Heart left ventricle (tissue), 16 donors: ENCODE measurements at regions not wholly inside any gene's neighbourhood (a gene's known extent, or its start where the extent isn't known, plus 50 kb on each side); places are given as distances from the start of the nearest gene placed in this dataset.

Source experiments
- ATAC-seq, 4 donors: fragments of 200-7000 bp; cut with Tn5 transposase; one replicate each; pipeline ENCODE4 v1.9.1; 2020 to 2022; ENCODE audit warnings: moderate library complexity in 4 of 4, mild to moderate bottlenecking in 3 of 4, moderate number of reproducible peaks in 1 of 4
- DNase-seq, 5 donors: peaks; one replicate each; pipeline ENCODE4 v3.0.0-alpha.2; 2020
- H3K27ac ChIP-seq, 12 donors: fragments of 200-600 bp; sonication (generic) in 4 of 12; one replicate each; pipeline versions ENCODE4 v1.5.0 to v1.8.0; 2016 to 2022; ENCODE audit warnings: mild to moderate bottlenecking in 2 of 12
- H3K27me3 ChIP-seq, 9 donors: fragments of 200-600 bp; sonication (generic) in 2 of 9; one replicate each; pipeline versions ENCODE4 v1.5.1 to v1.8.0; 2016 to 2022; ENCODE audit warnings: mild to moderate bottlenecking in 3 of 9
- H3K36me3 ChIP-seq, 9 donors: fragments of 200-600 bp; sonication (generic) in 2 of 9; one replicate each; pipeline versions ENCODE4 v1.5.0 to v1.8.0; 2018 to 2022; ENCODE audit warnings: mild to moderate bottlenecking in 2 of 9
- H3K4me1 ChIP-seq, 12 donors: fragments of 200-600 bp; sonication (generic) in 4 of 12; one replicate each; pipeline versions ENCODE4 v1.5.0 to v1.8.0; 2016 to 2022; ENCODE audit warnings: mild to moderate bottlenecking in 3 of 12
- H3K4me3 ChIP-seq, 12 donors: fragments of 200-600 bp; sonication (generic) in 4 of 12; one replicate each; pipeline versions ENCODE4 v1.5.0 to v1.8.0; 2017 to 2022; ENCODE audit warnings: mild to moderate bottlenecking in 9 of 12, moderate library complexity in 4 of 12
- H3K9me3 ChIP-seq, 12 donors: fragments of 200-600 bp; sonication (generic) in 4 of 12; one replicate each; pipeline versions ENCODE4 v1.5.0 to v1.8.0; 2016 to 2022; ENCODE audit warnings: mild to moderate bottlenecking in 1 of 12
- CTCF ChIP-seq, 12 donors: fragments of 200-600 bp; sonication (generic) in 4 of 12; IDR thresholded peaks; one replicate each; pipeline versions ENCODE4 v1.5.0 to v1.8.0; 2018 to 2022; ENCODE audit warnings: antibody characterized with exemption in 12 of 12, mild to moderate bottlenecking in 5 of 12
- POLR2A ChIP-seq, 2 donors: fragments of 450-650 bp; IDR thresholded peaks; one replicate each; pipeline ENCODE4 v1.6.1; 2017; ENCODE audit warnings: antibody characterized with exemption in 2 of 2, mild to moderate bottlenecking in 2 of 2, moderate library complexity in 2 of 2
- WGBS, 4 donors: extraction: QIAGEN DNeasy Blood & Tissue Kit in 2 of 4; methylation state at CpG; one replicate each; pipeline versions ENCODE4 v1.1.5 to v1.1.7; 2013 to 2018; 5-methylcytosine and 5-hydroxymethylcytosine counted together
- intact Hi-C, 10 donors: fragments of 100-400 bp; cut with DNase I; formaldehyde crosslinking; loops; one replicate each; pipeline versions ENCODE4 v1.11.1 to v1.14.2; 2022
- donor health status: ischemic (EF 13 %, LVEDD 7.1; RV severe dilation, severe dysfunction).
- donor health status: healthy with polysubstance abuse.
- donor health status: DM: no; HTN: yes; CAD: no.
- donor health status: DM: no; HTN: no; CAD: no.
- donor health status: ischemic (EF 25% LVEDD 6.9; RV normal size, moderate dysfunction).
- donor health status: ischemic (EF 25% LVEDD 5.7; RV mildly dilated, moderate dysfunction).
- donor health status: healthy.
- donor health status: DM: yes; HTN: yes; CAD: no.
- donor health status: ischemic (EF 35%, LVEDD 5.7; RV mildly dilated, moderate dysfunction).
- donor health status: nonischemic (EF 11% LVEDD 7.7; RV severe dilation, severe dysfunction).
- donor health status: DM: yes; HTN: yes; CAD: no.
- donor health status: PGD.
- donor health status: ischemic (EF 29% LVEDD 5.4; RV normal size, mild dysfunction).
- donor health status: nonischemic (EF 23%, LVEDD 6.1; RV moderate dilation, normal function).

GRCh38 chr14:104344818-104345620 lies 206.6 kb downstream of the KIF26A start:
- WGBS, 4 donors = 74 to 79% (median 77%) methylated on average over 11 of the region's 11 CpGs
- H3K9me3 ChIP-seq = peaks cover 0 to 5% (median 0%) of the 10 kb centered on the region in 12 donors
- no peak overlapping the region for H3K27ac ChIP-seq
- no peak overlapping the region for H3K4me3 ChIP-seq
- DNase-seq (no peak), ATAC-seq (no peak)
- no peaks in the 10 kb centered on the region for H3K36me3 ChIP-seq
- TF ChIP-seq CTCF (IDR thresholded peaks at IDR 0.05) (no peak), POLR2A (IDR thresholded peaks at IDR 0.05) (no peak)
- intact Hi-C loops = loop anchor here in 1 of 10 donors (5.0 kb wide), 1 partner anchor 208 kb away; the partner anchor contains the start of gene KIF26A
- H3K4me1 ChIP-seq = peaks cover 0 to 16% (median 0%) of the 10 kb centered on the region in 12 donors
- peaks cover 0 to 15% (median 0%) of the 10 kb centered on the region in 9 donors for H3K27me3 ChIP-seq

- no peak for ATAC-seq
- intact Hi-C loops = no loop called here
- no peak overlapping the region for H3K4me3 ChIP-seq
- 91 to 95% (median 93%) methylated on average over 20 of the region's 20 CpGs for WGBS, 4 donors
- H3K36me3 ChIP-seq = no peaks in the 10 kb centered on the region
- no peak overlapping the region for H3K27ac ChIP-seq
- peaks cover 0 to 15% (median 0%) of the 10 kb centered on the region in 9 donors for H3K27me3 ChIP-seq
- no peak for TF ChIP-seq POLR2A (IDR thresholded peaks at IDR 0.05)
- no peak for TF ChIP-seq CTCF (IDR thresholded peaks at IDR 0.05)
- peaks cover 0 to 5% (median 0%) of the 10 kb centered on the region in 12 donors for H3K9me3 ChIP-seq
- H3K4me1 ChIP-seq = peaks cover 0 to 20% (median 5%) of the 10 kb centered on the region in 12 donors
- DNase-seq = no peak
These were observed 207.5 kb downstream of the KIF26A start for GRCh38 chr14:104345621-104346462.

GRCh38 chr14:104346608-104347007 lies 208.2 kb downstream of the KIF26A start:
- no peak overlapping the region for H3K4me3 ChIP-seq
- peaks cover 0 to 20% (median 5%) of the 10 kb centered on the region in 12 donors for H3K4me1 ChIP-seq
- H3K36me3 ChIP-seq = no peaks in the 10 kb centered on the region
- H3K27ac ChIP-seq = no peak overlapping the region
- WGBS, 4 donors = 87 to 92% (median 89%) methylated on average over 10 of the region's 10 CpGs
- no peak for ATAC-seq
- no peak for DNase-seq
- H3K27me3 ChIP-seq = peaks cover 0 to 15% (median 0%) of the 10 kb centered on the region in 9 donors
- intact Hi-C loops = no loop called here
- H3K9me3 ChIP-seq = peaks cover 0 to 5% (median 0%) of the 10 kb centered on the region in 12 donors
- TF ChIP-seq CTCF (IDR thresholded peaks at IDR 0.05) (no peak), POLR2A (IDR thresholded peaks at IDR 0.05) (no peak)

GRCh38 chr14:104348741-104349140 lies 210.4 kb downstream of the KIF26A start:
- Histone ChIP-seq H3K27ac (no peak overlapping the region), H3K27me3 (peaks cover 0 to 16% (median 0%) of the 10 kb centered on the region in 9 donors), H3K36me3 (no peaks in the 10 kb centered on the region), H3K9me3 (peaks cover 0 to 14% (median 0%) of the 10 kb centered on the region in 12 donors), H3K4me1 (peaks cover 0 to 9% (median 4%) of the 10 kb centered on the region in 12 donors), H3K4me3 (no peak overlapping the region)
- ATAC-seq (no peak), DNase-seq (no peak)
- TF ChIP-seq CTCF (IDR thresholded peaks at IDR 0.05) (no peak), POLR2A (IDR thresholded peaks at IDR 0.05) (no peak)
- 73 to 95% (median 83%) methylated on average over 4 to 5 of the region's 5 CpGs for WGBS, 4 donors
- intact Hi-C loops = no loop called here
